GM12873 (cell line): ENCODE measurements at regions not wholly inside any gene's neighbourhood (a gene's known extent, or its start where the extent isn't known, plus 50 kb on each side); places are given as distances from the start of the nearest gene placed in this dataset.

Source experiments
- CTCF ChIP-seq: IDR thresholded peaks from 2 replicates; pipeline ENCODE4 v1.5.1; 2012; ENCODE audit warnings: low read depth, mild to moderate bottlenecking, moderate library complexity, low read length, control low read depth; ENCODE audit not compliant: insufficient read depth; ENCODE audit errors: missing control alignments

- no peak for TF ChIP-seq CTCF
Observed at GRCh38 chr1:177464686-177465085, 293.9 kb downstream of the BRINP2 start.

- no peak for TF ChIP-seq CTCF
Observed at GRCh38 chr1:177451191-177451590, 280.4 kb downstream of the BRINP2 start.

DNA sequence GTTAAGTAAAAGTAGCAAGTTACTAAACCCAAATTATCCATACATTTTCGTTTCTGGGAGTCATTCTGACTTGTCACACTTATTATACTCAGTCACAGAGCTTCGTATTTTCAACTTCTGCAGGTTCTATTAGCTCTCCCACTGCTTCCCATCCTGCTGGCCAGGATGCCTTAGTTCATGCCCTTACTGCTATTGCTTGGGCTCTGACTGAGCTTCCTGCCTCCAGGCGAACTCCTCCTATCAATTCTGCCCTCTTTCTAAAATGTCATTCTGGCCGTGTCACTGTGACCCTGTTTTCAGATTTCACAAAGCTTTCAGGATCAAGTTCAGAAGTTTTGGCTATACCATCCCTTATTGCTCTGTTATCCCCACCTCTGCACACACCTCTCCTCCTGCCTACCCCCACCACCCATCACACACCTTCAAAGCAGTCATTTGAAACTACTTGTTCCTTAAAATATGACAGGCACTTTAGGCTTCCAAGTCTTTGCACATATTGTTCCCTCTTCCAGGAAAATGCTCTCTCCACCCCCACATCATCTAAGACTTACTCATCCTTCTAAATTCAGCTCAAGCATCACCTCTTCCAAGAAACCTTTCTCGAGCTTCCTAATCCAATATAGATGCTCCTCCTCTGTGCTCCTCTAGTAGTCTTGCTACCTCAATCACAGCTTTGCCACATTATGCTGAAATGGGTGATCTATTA is 278.0 kb downstream of the BRINP2 start:
- TF ChIP-seq CTCF: no peak

DNA sequence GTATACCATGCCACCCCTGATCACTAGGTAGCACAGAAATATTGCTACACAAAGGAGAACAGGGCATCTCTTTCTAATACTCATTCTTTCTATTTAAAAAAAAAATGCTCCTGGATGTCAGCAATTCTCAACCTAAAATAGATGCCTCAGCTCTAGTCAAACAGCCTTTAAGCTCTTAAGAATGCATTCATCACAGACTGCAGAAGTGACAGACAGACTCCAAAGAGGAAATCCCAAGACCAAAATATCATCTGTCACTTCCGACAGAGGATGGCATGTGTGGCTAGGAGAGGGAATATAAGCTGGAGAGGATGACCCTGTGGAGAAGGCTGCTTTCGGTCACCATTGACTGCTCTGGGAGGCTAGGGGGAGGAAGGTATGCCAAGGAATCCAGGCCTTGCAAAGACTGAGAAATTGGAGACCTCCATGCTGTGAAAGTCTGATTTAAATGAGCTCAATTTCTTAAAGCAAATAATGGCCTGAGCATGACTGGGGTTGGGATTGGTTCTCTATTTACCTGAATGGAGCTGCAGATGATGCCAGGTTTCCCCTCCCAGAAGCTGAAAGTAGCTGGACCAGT is 277.4 kb downstream of the BRINP2 start:
- TF ChIP-seq CTCF: no peak

DNA sequence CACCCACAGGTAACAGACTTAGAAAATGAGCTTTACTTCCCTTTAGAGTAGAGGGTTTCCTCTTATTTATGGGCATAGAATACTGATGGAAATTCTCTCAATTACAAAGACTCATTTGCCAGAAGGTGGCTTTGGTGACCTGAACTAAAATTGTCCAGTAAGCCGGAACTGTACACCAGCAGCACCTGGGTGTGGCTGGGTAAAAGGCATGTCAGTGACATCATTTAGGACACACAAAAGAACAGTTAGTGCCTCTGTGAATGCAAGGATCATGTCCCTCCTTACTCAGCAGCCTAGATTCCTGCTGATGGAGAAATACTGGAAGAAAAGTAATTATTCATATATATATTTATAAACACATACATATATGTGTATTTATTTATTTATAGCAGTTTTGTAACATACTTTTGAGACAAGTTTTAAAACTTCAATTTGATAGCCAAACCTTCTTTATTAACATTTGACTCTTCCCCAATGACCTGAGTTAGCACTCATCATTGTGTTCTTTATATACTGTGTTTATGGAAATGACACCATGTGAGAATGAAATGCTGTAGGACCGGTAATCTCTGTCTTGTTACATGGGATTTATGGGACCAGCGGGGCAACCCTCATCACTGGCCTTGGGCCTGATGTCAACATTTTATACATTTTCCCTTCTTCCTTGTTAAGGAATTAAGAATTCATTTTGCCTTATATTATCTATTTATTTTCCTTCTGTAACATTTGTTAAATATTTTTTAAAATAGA is 274.4 kb downstream of the BRINP2 start:
- no peak for TF ChIP-seq CTCF

GRCh38 chr1:177443003-177443402 is 272.2 kb downstream of the BRINP2 start:
- TF ChIP-seq CTCF: no peak

- TF ChIP-seq CTCF: no peak
Observed at GRCh38 chr1:177442584-177442983, 271.8 kb downstream of the BRINP2 start.
